ENCODE measurements at regions not wholly inside any gene's neighbourhood (a gene's known extent, or its start where the extent isn't known, plus 50 kb on each side); places are given as distances from the start of the nearest gene placed in this dataset.

DNA sequence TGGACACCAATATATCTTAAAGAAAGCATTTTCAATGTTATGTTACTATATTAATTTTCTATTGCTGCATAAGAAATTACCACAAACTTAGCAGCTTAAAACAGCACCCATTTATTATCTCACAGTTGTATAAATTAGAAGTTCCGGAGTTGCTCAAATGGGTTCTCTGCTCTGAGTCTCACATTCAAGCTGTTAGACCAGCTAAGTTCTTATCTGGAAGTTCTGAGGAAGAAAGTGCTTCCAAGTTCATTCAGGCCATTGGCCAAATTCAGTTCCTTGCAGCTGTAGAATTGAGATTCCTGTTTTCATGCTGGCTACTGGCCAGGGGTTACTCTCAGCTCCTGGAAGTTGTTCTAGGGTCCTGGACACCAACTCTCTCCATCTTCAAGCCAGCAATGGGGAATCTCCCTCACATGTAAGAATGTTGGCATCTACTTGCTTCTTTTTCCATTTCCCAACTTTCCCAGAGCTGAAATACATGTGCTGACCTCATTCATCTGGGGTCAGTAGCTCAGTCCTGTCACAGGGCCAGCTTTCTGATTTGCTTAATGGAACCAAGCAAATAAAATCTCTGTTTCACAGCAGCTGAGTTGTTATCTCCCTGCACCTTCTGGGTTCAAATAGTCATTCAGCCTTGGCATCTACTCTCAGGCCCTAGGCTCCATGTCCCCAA is 99.6 kb upstream of the INTU start:
- DNase-seq: peak; percentile 64
- intact Hi-C loops (cut with DNase I): no loop called here
- ATAC-seq (ENCODE audit: poor library complexity): peak; percentile 97

DNA sequence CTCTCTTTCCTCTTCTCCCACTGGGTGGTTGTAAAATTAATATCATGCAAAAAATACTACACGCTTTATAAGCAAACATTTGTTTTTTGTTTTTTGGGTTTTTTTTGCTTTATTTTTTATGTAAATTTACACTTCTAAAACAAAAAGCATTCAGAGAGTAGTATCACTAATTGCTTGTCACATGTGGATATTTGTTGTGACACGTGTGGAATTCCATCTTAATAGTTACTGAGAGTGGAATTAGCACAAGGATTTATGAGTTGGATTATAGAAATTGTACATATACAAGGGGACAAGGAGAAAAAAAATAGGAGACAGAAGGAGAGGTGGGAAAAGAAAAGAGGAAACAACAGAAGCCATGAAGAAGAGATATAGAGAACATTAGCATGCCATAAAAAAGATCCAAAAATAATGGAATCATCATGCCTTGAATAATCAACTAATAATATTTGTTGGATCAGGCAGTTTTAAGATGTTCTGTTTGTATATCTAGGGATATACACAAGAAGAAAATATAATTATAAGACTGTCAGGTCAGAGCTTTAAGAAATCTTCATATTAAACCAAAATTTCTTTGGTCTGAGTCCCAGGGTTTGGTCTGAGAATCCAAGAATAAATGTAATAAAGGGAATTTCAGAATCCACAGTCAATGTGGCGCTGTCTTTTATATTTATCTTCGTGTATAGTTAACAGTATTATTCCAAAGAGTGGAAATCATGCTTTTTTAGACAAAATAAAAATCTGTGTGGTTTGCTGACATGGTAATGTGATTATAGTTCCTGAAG is 98.5 kb upstream of the INTU start:
- ATAC-seq (ENCODE audit: poor library complexity) (no peak), DNase-seq (no peak)
- intact Hi-C loops (cut with DNase I): no loop called here

DNA sequence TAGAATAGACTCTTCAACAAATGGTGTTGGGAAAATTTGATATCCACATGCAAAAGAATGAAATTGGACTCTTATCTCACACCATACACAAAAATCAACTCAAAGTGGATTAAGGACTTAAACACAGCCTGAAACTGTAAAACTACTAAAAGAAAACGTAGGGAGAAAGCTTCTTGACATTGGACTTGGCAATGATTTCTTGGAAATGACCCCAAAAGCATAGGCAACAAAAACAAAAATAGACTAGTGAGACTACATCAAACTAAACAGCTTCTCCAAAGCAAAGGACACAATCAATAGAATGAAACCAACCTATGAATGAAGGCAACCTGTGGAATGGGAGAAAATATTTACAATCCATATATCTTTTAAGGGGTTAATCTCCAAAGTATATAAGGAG is 94.7 kb upstream of the INTU start:
- ATAC-seq (ENCODE audit: poor library complexity): no peak
- DNase-seq: no peak
- intact Hi-C loops (cut with DNase I): no loop called here

DNA sequence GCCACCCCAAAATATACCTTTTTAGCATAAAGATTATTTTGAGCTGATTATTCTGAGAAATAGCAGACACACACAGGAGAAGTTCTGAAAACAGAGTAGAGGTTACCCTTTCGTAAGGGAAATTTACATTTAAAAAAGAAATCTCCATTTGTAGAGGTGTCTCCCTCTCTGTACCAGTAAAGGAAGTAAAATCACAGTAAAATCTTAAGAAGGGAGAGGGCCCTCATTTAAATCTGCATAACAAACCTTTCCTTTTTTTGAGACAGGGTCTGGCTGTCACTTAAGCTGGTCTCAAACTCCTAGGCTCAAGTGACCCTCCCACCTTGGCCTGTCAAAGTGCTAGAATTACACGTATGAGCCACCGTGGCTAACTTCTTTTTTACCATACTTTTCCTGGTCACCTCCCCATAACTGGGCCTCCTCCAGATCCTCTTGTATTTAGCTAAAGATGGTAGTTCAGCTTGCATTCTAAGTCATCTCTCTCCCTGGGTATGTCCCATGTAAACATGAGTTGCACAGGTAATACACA is 92.2 kb upstream of the INTU start:
- DNase-seq: no peak
- intact Hi-C loops (cut with DNase I): no loop called here

DNA sequence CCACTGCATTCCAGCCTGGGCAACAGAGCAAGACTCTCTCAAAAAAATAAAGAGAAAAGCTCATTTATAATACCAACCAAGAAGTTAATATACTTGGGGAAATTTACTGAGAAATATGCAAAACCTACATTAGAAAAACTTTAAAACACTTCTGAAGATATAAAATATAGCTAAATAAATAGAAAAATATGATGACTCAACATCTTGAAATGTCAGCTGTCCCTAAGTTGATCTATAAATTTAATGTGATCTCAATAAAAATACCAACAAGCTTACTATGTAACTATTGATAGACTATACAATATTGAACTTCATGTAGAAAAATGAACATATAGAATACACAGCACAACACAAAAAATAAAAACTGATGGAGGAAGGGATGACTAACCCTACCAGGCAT is 87.5 kb upstream of the INTU start:
- DNase-seq (no peak), ATAC-seq (ENCODE audit: poor library complexity) (no peak)
- intact Hi-C loops (cut with DNase I): no loop called here

More for the DNA sequence above, 92.2 kb upstream of the INTU start:
- no peak for ATAC-seq (ENCODE audit: poor library complexity)

DNA sequence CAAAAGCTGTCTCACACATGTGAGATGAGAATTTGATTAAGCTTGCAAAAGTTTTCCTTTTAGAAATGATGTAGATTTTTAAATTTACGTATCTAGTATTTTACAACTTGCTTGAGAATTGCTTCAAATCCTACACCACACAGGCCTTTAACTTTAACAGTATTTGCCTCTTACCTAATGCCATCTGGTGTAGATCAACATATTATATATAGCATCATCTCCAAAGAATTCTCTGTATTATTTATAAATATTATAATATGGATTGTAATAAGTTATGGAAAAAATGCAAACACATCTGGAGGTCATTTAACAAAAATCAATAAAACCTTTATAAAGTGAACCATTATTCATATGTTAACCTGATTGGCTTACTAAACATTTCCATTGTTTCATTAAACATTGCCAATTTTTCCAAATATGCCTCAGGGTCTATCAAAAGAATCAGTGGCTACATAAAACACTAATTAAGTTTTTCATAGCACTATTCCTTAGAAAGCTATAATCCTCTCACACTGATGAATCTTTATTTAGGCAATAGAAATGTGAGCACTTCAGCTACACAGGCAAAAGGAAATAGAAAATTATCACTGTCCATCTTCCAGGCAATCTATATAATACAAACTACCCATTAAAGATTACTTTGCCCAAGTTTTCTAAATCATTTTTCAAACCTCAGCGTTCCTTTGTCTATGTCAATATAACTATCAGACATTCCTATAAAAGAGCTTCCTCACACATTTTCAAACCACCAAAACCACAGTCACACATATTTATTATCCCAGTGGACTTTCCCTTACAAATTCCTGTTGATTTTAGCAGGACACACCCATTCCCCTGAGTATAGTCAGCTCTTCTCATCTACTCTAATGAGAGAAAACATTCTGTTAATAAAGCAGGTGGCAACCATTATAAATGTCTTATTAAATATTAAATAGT is 83.5 kb upstream of the INTU start:
- intact Hi-C loops (cut with DNase I): no loop called here
- DNase-seq (no peak), ATAC-seq (ENCODE audit: poor library complexity) (no peak)

DNA sequence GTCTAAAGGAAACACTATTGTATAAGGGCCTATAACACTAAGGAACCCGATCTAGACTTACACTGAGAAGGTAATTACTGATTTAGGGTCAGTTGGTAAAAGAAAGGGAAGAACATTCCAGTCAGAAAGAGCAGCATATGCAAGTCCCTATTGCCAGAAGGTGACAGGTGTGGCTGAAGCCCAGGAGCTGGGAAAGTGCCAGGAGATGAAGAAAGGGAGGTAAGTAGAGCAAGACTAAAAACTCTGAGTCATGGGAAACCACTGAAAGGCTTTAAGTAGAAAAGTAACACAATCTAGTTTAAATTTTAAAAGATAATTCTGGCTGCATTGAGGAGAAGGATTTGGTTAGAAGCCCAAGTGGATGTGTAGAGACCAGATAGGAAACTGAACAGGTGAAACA is 77.7 kb upstream of the INTU start:
- DNase-seq (no peak), ATAC-seq (ENCODE audit: poor library complexity) (no peak)
- intact Hi-C loops (cut with DNase I): no loop called here

DNA sequence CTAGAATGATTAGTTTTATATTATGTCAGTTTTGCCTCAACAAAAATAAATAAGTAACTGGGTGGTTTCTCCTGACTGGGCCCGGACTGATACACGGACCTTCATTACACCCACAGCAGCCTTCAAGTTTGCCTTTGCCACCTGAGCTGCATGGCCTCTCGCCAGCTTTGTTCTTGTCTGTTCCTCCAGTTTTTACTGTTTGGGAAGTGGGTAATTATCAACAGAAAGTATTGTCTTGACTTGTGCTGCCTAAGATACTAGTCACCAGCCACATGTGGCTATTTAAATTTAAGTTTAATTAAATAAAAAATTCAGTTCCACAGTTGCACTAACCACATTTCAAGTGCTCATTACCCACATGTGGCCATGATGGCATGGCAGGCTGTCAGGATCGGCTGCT is 74.7 kb upstream of the INTU start:
- DNase-seq (no peak), ATAC-seq (ENCODE audit: poor library complexity) (no peak)
- intact Hi-C loops (cut with DNase I): no loop called here

DNA sequence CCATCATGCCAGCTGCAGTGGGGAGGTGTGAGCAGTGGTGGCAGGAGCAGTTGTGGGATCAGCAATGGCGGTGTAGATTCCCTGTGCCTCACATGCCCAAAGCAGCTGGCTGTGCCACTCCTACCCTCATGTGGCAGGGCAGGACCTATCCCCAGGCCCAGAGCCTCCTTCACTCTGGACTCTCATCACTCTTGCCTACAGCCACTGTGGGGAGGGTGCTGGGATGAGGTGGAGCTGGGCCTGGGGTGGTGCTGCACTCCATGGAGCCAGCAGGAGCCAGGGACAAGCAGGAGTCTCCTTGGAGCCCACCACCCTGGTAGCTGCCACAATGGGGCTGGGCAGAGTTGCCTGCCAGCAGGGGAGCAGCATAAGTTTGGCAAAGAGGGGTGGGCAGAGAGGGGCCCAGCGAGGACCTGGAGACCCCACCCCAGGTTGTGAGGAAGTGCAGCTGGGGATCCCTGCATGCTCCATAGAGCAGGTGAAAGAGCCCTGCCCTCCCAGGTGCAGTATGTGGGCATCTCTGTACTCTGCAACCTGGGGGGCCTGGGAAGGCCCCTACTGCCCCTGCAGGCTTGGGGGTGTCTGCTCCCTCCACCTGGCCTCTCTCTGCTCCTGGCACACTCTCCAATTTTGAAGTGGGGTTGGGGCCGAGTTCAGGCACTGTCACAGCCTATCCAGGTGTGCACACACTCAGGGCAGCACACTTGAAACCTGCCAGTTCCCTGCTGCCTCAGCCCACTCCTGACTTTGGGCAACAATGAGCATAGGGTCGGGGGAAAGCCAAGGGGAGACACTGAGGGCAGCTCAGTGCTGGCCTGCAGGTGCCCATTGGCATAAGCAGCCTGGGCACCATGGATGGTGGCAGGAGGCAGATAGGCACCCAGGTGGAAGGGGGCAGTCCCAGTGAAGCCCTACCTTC is 74.0 kb upstream of the INTU start:
- ATAC-seq (ENCODE audit: poor library complexity) (no peak), DNase-seq (no peak)
- intact Hi-C loops (cut with DNase I): no loop called here

DNA sequence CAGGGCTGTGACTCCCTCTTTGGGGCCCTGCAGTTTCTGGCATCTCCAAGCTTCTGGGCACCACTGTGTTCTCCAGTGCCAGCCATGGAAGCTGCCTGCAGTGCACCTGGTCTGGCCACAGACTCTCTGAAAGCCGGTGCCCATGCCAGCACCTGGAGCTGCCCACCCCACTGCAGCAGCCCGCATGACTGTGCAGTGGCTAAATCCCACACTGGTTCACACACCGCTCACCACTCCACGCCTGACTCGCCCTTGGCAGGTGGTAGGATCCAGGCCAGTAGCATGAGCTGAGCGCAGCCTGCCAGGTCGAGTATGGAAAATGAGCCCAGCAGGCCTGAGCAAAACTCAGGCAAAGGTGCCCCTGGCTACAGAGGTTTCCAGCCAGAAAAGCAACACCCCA is 72.8 kb upstream of the INTU start:
- DNase-seq: no peak
- no peak for ATAC-seq (ENCODE audit: poor library complexity)
- intact Hi-C loops (cut with DNase I): no loop called here

DNA sequence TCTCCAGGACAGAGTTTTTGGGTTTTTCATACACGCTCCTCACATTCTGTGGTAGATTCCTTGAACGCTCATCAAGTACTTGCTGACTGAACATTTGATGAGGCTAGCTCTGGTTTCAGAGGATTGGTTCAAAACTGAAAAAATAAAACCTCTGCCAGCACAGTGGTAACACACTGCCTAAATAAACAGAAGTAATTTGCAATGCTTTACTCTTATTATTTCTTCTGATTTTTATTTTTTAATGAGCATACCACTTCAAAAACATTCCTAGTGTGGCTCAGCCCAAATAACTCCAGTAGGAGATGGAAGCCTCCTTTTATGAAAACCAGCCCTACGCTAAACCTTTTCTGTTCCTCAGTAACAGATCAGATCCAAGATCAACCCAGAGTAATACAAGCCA is 72.0 kb upstream of the INTU start:
- no peak for DNase-seq
- intact Hi-C loops (cut with DNase I): no loop called here
- ATAC-seq (ENCODE audit: poor library complexity): no peak

DNA sequence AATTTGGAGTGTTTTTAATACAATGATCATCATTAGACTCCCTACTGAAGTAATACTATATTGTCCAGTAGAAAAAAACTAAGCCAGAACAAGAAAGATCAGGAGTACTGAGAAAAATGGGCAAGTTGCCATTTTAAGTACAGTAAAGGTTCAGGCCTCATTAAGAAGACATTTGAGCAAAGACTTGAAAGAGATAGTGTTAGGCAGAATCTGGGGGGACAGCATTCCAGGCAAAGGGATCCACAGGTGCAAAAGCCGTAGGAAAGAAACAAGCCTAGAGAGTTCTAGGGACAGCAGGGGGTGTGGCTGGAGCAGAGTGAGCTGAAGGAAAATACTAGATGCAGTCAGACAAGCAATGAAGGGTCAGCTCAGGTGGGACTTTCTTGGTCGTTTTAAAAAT is 58.1 kb upstream of the INTU start:
- DNase-seq: no peak
- ATAC-seq (ENCODE audit: poor library complexity): no peak
- intact Hi-C loops (cut with DNase I): no loop called here

DNA sequence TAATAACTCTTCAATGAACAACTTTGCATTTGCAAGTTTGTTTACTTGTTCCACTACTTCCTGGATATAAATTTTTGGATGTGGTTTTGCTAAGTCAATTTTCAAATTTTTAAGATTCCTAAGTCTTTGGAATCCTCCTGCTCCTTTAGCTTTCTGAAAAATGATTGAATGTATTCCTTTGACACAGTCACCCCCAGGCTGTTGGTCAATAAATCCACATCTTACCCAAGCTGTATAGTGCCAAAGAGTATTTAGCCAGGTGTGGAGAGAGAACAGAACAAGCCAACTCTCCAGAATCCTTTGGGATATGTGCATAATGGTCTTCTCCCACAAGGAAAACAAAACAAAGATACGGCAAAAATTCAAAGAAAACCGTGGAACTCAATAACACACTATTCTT is 56.9 kb upstream of the INTU start:
- DNase-seq (no peak), ATAC-seq (ENCODE audit: poor library complexity) (no peak)
- intact Hi-C loops (cut with DNase I): no loop called here

DNA sequence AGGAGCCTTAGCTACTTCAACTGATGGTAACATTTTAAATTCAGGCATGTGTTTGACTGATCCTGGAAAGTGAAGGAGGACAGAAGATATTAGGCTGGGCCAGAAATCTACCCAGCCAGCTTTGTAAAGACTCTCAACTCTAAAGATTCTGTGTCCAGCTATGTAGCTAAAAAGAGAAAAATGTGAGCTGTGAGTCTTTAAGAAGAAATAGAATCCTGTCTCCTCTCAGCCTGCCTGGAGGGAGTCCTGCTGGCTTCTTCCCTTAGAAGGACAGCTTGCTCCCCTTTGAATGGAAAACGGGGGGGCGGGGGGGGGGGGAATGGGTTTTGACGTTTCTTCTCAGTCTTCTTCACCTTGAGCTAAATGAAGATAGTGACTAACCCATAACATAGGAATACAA is 54.3 kb upstream of the INTU start:
- intact Hi-C loops (cut with DNase I): no loop called here
- ATAC-seq (ENCODE audit: poor library complexity) (no peak), DNase-seq (no peak)

DNA sequence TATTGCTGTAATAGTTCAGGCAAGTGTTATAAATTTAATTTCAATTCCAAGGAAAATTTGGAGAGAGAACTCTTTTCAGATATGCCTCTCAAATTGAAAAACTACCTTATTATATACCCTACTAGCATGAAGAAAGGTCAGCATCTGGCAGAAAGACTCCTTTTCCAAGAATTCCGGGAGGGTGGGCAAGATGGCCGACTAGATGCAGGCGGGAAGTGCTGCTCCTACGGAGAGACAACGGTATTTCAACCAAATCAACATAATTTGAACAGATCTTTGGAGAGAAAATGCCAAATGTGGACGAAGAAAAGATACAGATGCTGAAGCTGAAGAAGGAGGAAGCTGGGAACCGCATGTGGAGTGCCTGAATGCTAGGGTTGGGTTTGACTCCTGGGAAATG is 53.8 kb upstream of the INTU start:
- ATAC-seq (ENCODE audit: poor library complexity): no peak
- intact Hi-C loops (cut with DNase I): no loop called here
- DNase-seq: no peak

DNA sequence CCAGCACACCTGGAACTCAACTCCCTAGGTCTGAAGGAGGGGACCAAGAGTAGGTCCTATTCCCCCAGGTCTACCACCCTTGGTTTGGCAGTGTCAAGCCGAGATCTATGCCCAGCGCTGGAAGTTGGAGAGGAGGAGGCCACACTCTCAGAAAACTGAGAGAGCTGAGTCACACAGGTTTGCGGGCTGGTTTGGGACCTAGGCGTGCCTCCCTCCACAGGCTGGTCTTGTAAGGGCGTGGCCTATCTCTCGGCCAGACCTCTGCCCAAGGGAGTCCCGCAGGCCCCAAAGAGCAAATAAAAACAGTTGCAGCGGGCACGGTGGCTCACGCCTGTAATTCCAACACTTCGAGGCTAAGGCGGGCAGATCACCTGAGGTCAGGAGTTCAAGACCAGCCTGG is 52.9 kb upstream of the INTU start:
- ATAC-seq (ENCODE audit: poor library complexity): no peak
- intact Hi-C loops (cut with DNase I): no loop called here

DNA sequence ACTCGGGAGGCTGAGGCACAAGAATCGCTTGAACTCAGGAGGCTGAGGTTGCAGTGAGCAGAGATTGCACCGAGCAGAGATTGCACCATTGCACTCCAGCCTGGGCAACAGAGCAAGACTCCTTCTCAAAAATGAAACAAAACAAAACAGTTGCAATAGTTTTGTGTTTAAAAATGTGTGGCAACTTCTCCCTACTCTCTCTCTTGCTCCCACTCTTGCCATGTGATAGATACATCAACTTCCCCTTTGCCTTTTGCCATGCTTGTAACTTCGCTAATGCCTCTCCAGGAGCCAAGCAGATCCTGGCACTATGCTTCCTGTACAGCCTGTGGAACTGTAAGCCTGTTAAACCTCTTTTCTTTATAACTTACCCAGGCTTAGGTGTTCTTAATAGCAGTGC is 52.5 kb upstream of the INTU start:
- intact Hi-C loops (cut with DNase I): no loop called here
- DNase-seq (no peak), ATAC-seq (ENCODE audit: poor library complexity) (no peak)

More for the DNA sequence above, 52.9 kb upstream of the INTU start:
- DNase-seq: no peak

DNA sequence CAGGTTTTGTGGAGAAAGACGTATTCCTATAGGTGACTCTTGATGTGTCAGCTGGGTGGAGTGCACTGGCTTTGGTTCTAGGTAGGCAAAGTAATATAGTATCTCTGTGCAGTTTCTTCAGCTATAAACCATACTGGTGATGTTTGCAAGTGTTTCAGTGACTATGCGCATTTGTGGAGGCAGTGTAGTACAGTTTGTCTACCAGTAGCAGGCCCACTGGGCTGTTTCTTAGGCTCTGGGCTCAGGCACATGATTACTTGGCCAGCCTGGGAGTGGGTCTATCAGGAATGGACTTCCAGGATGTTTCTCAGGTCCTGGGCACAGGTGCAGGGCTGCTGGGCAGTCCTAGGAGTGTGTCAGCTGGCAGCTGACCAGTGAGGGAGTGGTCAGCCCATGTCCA is 51.9 kb upstream of the INTU start:
- ATAC-seq (ENCODE audit: poor library complexity) (no peak), DNase-seq (no peak)
- intact Hi-C loops (cut with DNase I): no loop called here

Measured in Right ventricle myocardium superior (tissue), 1 donor.